SU-DHL-6 (cell line): ENCODE measurements at regions not wholly inside any gene's neighbourhood (a gene's known extent, or its start where the extent isn't known, plus 50 kb on each side); places are given as distances from the start of the nearest gene placed in this dataset.

Source experiments
- H2AFZ ChIP-seq: fragments of 200-600 bp; sonication (generic); 2 replicates; pipeline ENCODE4 v1.6.1; 2014; ENCODE audit warnings: low read depth, mild to moderate bottlenecking, moderate library complexity, mixed read lengths, antibody characterized with exemption, low read length; ENCODE audit not compliant: severe bottlenecking
- H3F3A ChIP-seq: fragments of 200-600 bp; shearing (Covaris generic); 2 replicates; pipeline ENCODE4 v1.6.0; 2016; ENCODE audit warnings: antibody characterized with exemption, mild to moderate bottlenecking; ENCODE audit not compliant: insufficient read depth
- H3K27ac ChIP-seq: fragments of 200-600 bp; sonication (generic); 2 replicates; pipeline ENCODE4 v1.5.1; 2016; ENCODE audit warnings: low read depth, mild to moderate bottlenecking, low read length, moderate library complexity, mixed read lengths
- H3K27me3 ChIP-seq: fragments of 200-600 bp; sonication (generic), shearing (Covaris generic); 2 replicates; pipeline ENCODE4 v1.6.0; 2014; ENCODE audit warnings: mild to moderate bottlenecking, low read length
- H3K36me3 ChIP-seq: fragments of 200-600 bp; sonication (generic); 2 replicates; pipeline ENCODE4 v1.6.1; 2014; ENCODE audit warnings: mild to moderate bottlenecking, low read length, mixed read lengths
- H3K4me2 ChIP-seq: fragments of 300-600, 200-600 bp; shearing (Covaris generic), sonication (generic); 2 replicates; pipeline ENCODE4 v1.6.0; 2014; ENCODE audit warnings: low read length, low read depth, mild to moderate bottlenecking; ENCODE audit not compliant: poor library complexity, severe bottlenecking
- H3K4me3 ChIP-seq: fragments of 200-600 bp; sonication (generic); 2 replicates; pipeline ENCODE4 v1.5.1; 2014; ENCODE audit warnings: antibody characterized with exemption, low read length, mild to moderate bottlenecking, mixed read lengths; ENCODE audit not compliant: insufficient read depth, poor library complexity, severe bottlenecking
- H3K79me2 ChIP-seq: fragments of 200-600 bp; sonication (generic); 2 replicates; pipeline ENCODE4 v1.6.1; 2014; ENCODE audit warnings: mild to moderate bottlenecking, low read length, moderate library complexity; ENCODE audit not compliant: insufficient read depth
- H3K9ac ChIP-seq: fragments of 200-600 bp; sonication (generic); 2 replicates; pipeline ENCODE4 v1.7.0; 2014; ENCODE audit warnings: mild to moderate bottlenecking, low read length
- H3K9me2 ChIP-seq: fragments of 200-600 bp; sonication (generic); replicated peaks from 2 replicates; pipeline ENCODE4 v1.6.1; 2014; ENCODE audit warnings: low read length; ENCODE audit not compliant: insufficient read depth
- H3K9me3 ChIP-seq: fragments of 200-600 bp; sonication (generic); 2 replicates; pipeline ENCODE4 v1.6.1; 2014; ENCODE audit warnings: low read length, mixed read lengths; ENCODE audit not compliant: insufficient read depth
- H4K20me1 ChIP-seq: fragments of 200-600 bp; sonication (generic); 2 replicates; pipeline ENCODE4 v1.6.1; 2014; ENCODE audit warnings: low read depth, mild to moderate bottlenecking, antibody characterized with exemption, low read length, moderate library complexity, mixed read lengths
- CTCF ChIP-seq: fragments of 200-600 bp; sonication (generic); IDR thresholded peaks from one replicate; pipeline ENCODE4 v1.5.1; 2017; ENCODE audit warnings: antibody characterized with exemption, mild to moderate bottlenecking, low read length, moderate library complexity; ENCODE audit not compliant: insufficient read depth, poor library complexity, severe bottlenecking
- EZH2phosphoT487 ChIP-seq: fragments of 200-600 bp; sonication (generic), shearing (Covaris generic); conservative IDR thresholded peaks from 2 replicates; pipeline ENCODE4 v1.6.1; 2018; ENCODE audit warnings: mild to moderate bottlenecking, antibody characterized with exemption, low read length, moderate library complexity, mixed read lengths

GRCh38 chr3:81132995-81133394 is 628.5 kb downstream of the GBE1 start:
- Histone ChIP-seq H3K27ac (no peak overlapping the region), H3K36me3 (no peaks in the 10 kb centered on the region), H3K9me2 (peaks cover 3% of the 10 kb centered on the region; the same call in 1 of the 2 replicates), H3F3A (no peaks in the 10 kb centered on the region), H3K27me3 (no peaks in the 10 kb centered on the region), H3K9me3 (no peaks in the 10 kb centered on the region), H3K4me2 (no peak overlapping the region), H3K4me3 (no peak overlapping the region), H3K9ac (no peak overlapping the region), H2AFZ (no peak overlapping the region), H3K79me2 (no peaks in the 10 kb centered on the region), H4K20me1 (no peaks in the 10 kb centered on the region)
- TF ChIP-seq CTCF (no peak), EZH2phosphoT487 (no peak)

GRCh38 chr3:81105789-81106488 is 655.5 kb downstream of the GBE1 start:
- H3K9ac ChIP-seq = no peak overlapping the region
- no peak overlapping the region for H2AFZ ChIP-seq

GRCh38 chr3:81105206-81105605 is 656.2 kb downstream of the GBE1 start:
- no peak for TF ChIP-seq EZH2phosphoT487
- no peak for TF ChIP-seq CTCF
- Histone ChIP-seq H2AFZ (no peak overlapping the region), H3K79me2 (no peaks in the 10 kb centered on the region), H3K27ac (no peak overlapping the region), H3K27me3 (no peaks in the 10 kb centered on the region), H3F3A (no peaks in the 10 kb centered on the region), H3K36me3 (no peaks in the 10 kb centered on the region), H3K9me3 (no peaks in the 10 kb centered on the region), H3K4me2 (no peak overlapping the region), H3K4me3 (no peak overlapping the region), H3K9me2 (no peaks in the 10 kb centered on the region), H4K20me1 (no peaks in the 10 kb centered on the region), H3K9ac (no peak overlapping the region)

More at GRCh38 chr3:81105789-81106488, 655.5 kb downstream of the GBE1 start:
- H4K20me1 ChIP-seq = no peaks in the 10 kb centered on the region
- no peak overlapping the region for H3K4me3 ChIP-seq
- H3K9me2 ChIP-seq = no peaks in the 10 kb centered on the region
- no peaks in the 10 kb centered on the region for H3K79me2 ChIP-seq
- H3K36me3 ChIP-seq = no peaks in the 10 kb centered on the region
- no peak for TF ChIP-seq EZH2phosphoT487
- TF ChIP-seq CTCF = no peak
- H3F3A ChIP-seq = no peaks in the 10 kb centered on the region
- H3K9me3 ChIP-seq = no peaks in the 10 kb centered on the region
- H3K27me3 ChIP-seq = no peaks in the 10 kb centered on the region
- no peak overlapping the region for H3K4me2 ChIP-seq
- H3K27ac ChIP-seq = no peak overlapping the region
